Activated CD4-positive, alpha-beta T cell treated with anti-CD3 and anti-CD28 coated beads, Interleukin-2, amount 10 ng/mL, durations not matched to agents 24 days and 14 days (primary cell): ENCODE measurements at regions not wholly inside any gene's neighbourhood (a gene's known extent, or its start where the extent isn't known, plus 50 kb on each side); places are given as distances from the start of the nearest gene placed in this dataset.

Experiments used
- DNase-seq: peaks from one replicate; pipeline ENCODE4 v3.0.0; 2022
- H3K27ac Mint-ChIP-seq: one replicate; pipeline ENCODE4 v1.8.0; 2022; ENCODE audit warnings: mild to moderate bottlenecking, mixed read lengths
- H3K27me3 Mint-ChIP-seq: one replicate; pipeline ENCODE4 v1.8.0; 2022; ENCODE audit warnings: mixed read lengths
- H3K36me3 Mint-ChIP-seq: one replicate; pipeline ENCODE4 v1.8.0; 2022; ENCODE audit warnings: low read depth, mild to moderate bottlenecking, mixed read lengths
- H3K4me1 Mint-ChIP-seq: one replicate; pipeline ENCODE4 v1.8.0; 2021; ENCODE audit warnings: mixed read lengths
- H3K4me3 Mint-ChIP-seq: one replicate; pipeline ENCODE4 v1.8.0; 2022; ENCODE audit warnings: mild to moderate bottlenecking, moderate library complexity, mixed read lengths
- H3K9me3 Mint-ChIP-seq: one replicate; pipeline ENCODE4 v1.8.0; 2021; ENCODE audit warnings: mixed read lengths
- intact Hi-C: fragments of 100-400 bp; cut with micrococcal nuclease; formaldehyde crosslinking; loops from one replicate; pipeline ENCODE4 v1.15.1; 2023

- no peak for DNase-seq
- no peak overlapping the region for H3K27ac Mint-ChIP-seq
- H3K36me3 Mint-ChIP-seq, result no peaks in the 10 kb centered on the region
- H3K27me3 Mint-ChIP-seq, result peaks cover 1% of the 10 kb centered on the region
- no peaks in the 10 kb centered on the region for H3K9me3 Mint-ChIP-seq
- intact Hi-C loops, result no loop called here
- no peaks in the 10 kb centered on the region for H3K4me1 Mint-ChIP-seq
- no peak overlapping the region for H3K4me3 Mint-ChIP-seq
Observed at GRCh38 chr2:15023221-15023620, 390.7 kb downstream of the LRATD1 start.

GRCh38 chr2:15028406-15028805, 395.9 kb downstream of the LRATD1 start:
- Mint-ChIP-seq H3K27me3 (peaks cover 7% of the 10 kb centered on the region), H3K4me1 (no peaks in the 10 kb centered on the region), H3K4me3 (no peak overlapping the region), H3K27ac (no peak overlapping the region), H3K36me3 (no peaks in the 10 kb centered on the region), H3K9me3 (no peaks in the 10 kb centered on the region)
- DNase-seq, result no peak
- intact Hi-C loops, result no loop called here

GRCh38 chr2:15031745-15032240, 399.3 kb downstream of the LRATD1 start:
- no peak overlapping the region for H3K27ac Mint-ChIP-seq
- peak; percentile 31 for DNase-seq
- no peaks in the 10 kb centered on the region for H3K36me3 Mint-ChIP-seq
- H3K9me3 Mint-ChIP-seq, result peaks cover 4% of the 10 kb centered on the region
- intact Hi-C loops, result no loop called here
- H3K27me3 Mint-ChIP-seq, result peaks cover 9% of the 10 kb centered on the region
- H3K4me1 Mint-ChIP-seq, result no peaks in the 10 kb centered on the region
- no peak overlapping the region for H3K4me3 Mint-ChIP-seq

- Mint-ChIP-seq H3K4me3 (no peak overlapping the region), H3K4me1 (peaks cover 6% of the 10 kb centered on the region), H3K9me3 (peaks cover 4% of the 10 kb centered on the region), H3K27me3 (peaks cover 5% of the 10 kb centered on the region), H3K27ac (no peak overlapping the region), H3K36me3 (no peaks in the 10 kb centered on the region)
- no peak for DNase-seq
- intact Hi-C loops, result no loop called here
Observed at GRCh38 chr2:15034246-15034645, 401.7 kb downstream of the LRATD1 start.

GRCh38 chr2:15034860-15035259, 402.3 kb downstream of the LRATD1 start:
- H3K9me3 Mint-ChIP-seq, result peaks cover 4% of the 10 kb centered on the region
- DNase-seq, result no peak
- H3K4me1 Mint-ChIP-seq, result peaks cover 6% of the 10 kb centered on the region
- H3K4me3 Mint-ChIP-seq, result no peak overlapping the region
- H3K36me3 Mint-ChIP-seq, result no peaks in the 10 kb centered on the region
- no peak overlapping the region for H3K27ac Mint-ChIP-seq
- intact Hi-C loops, result no loop called here
- peaks cover 4% of the 10 kb centered on the region for H3K27me3 Mint-ChIP-seq

GRCh38 chr2:15038366-15039364, 406.1 kb downstream of the LRATD1 start:
- intact Hi-C loops, result loop anchor here (1.0 kb wide), 2 partner anchors 104 to 139 kb away; no protein-coding TSS in a partner anchor
- peak; percentile 47 for DNase-seq
- Mint-ChIP-seq H3K4me1 (peaks cover 6% of the 10 kb centered on the region), H3K9me3 (peaks cover 4% of the 10 kb centered on the region), H3K36me3 (peaks cover 2% of the 10 kb centered on the region), H3K27me3 (peaks cover 2% of the 10 kb centered on the region), H3K27ac (no peak overlapping the region), H3K4me3 (no peak overlapping the region)

- Mint-ChIP-seq H3K36me3 (peaks cover 2% of the 10 kb centered on the region), H3K4me1 (peaks cover 6% of the 10 kb centered on the region), H3K4me3 (no peak overlapping the region), H3K27me3 (peaks cover under 1% of the 10 kb centered on the region), H3K27ac (no peak overlapping the region), H3K9me3 (peaks cover 1% of the 10 kb centered on the region)
- DNase-seq, result peak; percentile 34
- intact Hi-C loops, result no loop called here
Observed at GRCh38 chr2:15040429-15041084, 408.0 kb downstream of the LRATD1 start.

- no peak for DNase-seq
- no peaks in the 10 kb centered on the region for H3K9me3 Mint-ChIP-seq
- no peaks in the 10 kb centered on the region for H3K27me3 Mint-ChIP-seq
- H3K4me3 Mint-ChIP-seq, result no peak overlapping the region
- intact Hi-C loops, result no loop called here
- H3K4me1 Mint-ChIP-seq, result peaks cover 6% of the 10 kb centered on the region
- no peak overlapping the region for H3K27ac Mint-ChIP-seq
- peaks cover 2% of the 10 kb centered on the region for H3K36me3 Mint-ChIP-seq
Observed at GRCh38 chr2:15041429-15041837, 408.9 kb downstream of the LRATD1 start.

GRCh38 chr2:15042801-15043217, 410.3 kb downstream of the LRATD1 start:
- Mint-ChIP-seq H3K9me3 (no peaks in the 10 kb centered on the region), H3K4me1 (peaks cover 6% of the 10 kb centered on the region), H3K4me3 (no peak overlapping the region), H3K27ac (no peak overlapping the region), H3K36me3 (peaks cover 2% of the 10 kb centered on the region), H3K27me3 (no peaks in the 10 kb centered on the region)
- intact Hi-C loops, result no loop called here
- peak; percentile 34 for DNase-seq

- H3K27ac Mint-ChIP-seq, result no peak overlapping the region
- H3K36me3 Mint-ChIP-seq, result peaks cover 2% of the 10 kb centered on the region
- H3K9me3 Mint-ChIP-seq, result no peaks in the 10 kb centered on the region
- no peak for DNase-seq
- intact Hi-C loops, result no loop called here
- H3K4me3 Mint-ChIP-seq, result no peak overlapping the region
- H3K4me1 Mint-ChIP-seq, result peaks cover 5% of the 10 kb centered on the region
- no peaks in the 10 kb centered on the region for H3K27me3 Mint-ChIP-seq
Observed at GRCh38 chr2:15043336-15044058, 411.0 kb downstream of the LRATD1 start.

GRCh38 chr2:15045054-15045453, 412.5 kb downstream of the LRATD1 start:
- intact Hi-C loops, result no loop called here
- H3K27ac Mint-ChIP-seq, result no peak overlapping the region

GRCh38 chr2:15047184-15047583, 414.7 kb downstream of the LRATD1 start:
- H3K4me1 Mint-ChIP-seq, result no peaks in the 10 kb centered on the region
- H3K27ac Mint-ChIP-seq, result no peak overlapping the region

More at GRCh38 chr2:15045054-15045453, 412.5 kb downstream of the LRATD1 start:
- Mint-ChIP-seq H3K4me3 (no peak overlapping the region), H3K27me3 (no peaks in the 10 kb centered on the region), H3K9me3 (no peaks in the 10 kb centered on the region), H3K4me1 (no peaks in the 10 kb centered on the region), H3K36me3 (peaks cover 2% of the 10 kb centered on the region)
- no peak for DNase-seq

GRCh38 chr2:15048000-15048399, 415.5 kb downstream of the LRATD1 start:
- intact Hi-C loops, result no loop called here
- no peak overlapping the region for H3K4me3 Mint-ChIP-seq
- no peak overlapping the region for H3K27ac Mint-ChIP-seq
- no peak for DNase-seq
- no peaks in the 10 kb centered on the region for H3K36me3 Mint-ChIP-seq
- no peaks in the 10 kb centered on the region for H3K9me3 Mint-ChIP-seq
- no peaks in the 10 kb centered on the region for H3K27me3 Mint-ChIP-seq
- no peaks in the 10 kb centered on the region for H3K4me1 Mint-ChIP-seq

More at GRCh38 chr2:15047184-15047583, 414.7 kb downstream of the LRATD1 start:
- intact Hi-C loops, result no loop called here
- H3K27me3 Mint-ChIP-seq, result no peaks in the 10 kb centered on the region
- H3K9me3 Mint-ChIP-seq, result no peaks in the 10 kb centered on the region
- H3K4me3 Mint-ChIP-seq, result no peak overlapping the region
- DNase-seq, result no peak
- H3K36me3 Mint-ChIP-seq, result no peaks in the 10 kb centered on the region
